ENCODE measurements at regions not wholly inside any gene's neighbourhood (a gene's known extent, or its start where the extent isn't known, plus 50 kb on each side); places are given as distances from the start of the nearest gene placed in this dataset.

DNA sequence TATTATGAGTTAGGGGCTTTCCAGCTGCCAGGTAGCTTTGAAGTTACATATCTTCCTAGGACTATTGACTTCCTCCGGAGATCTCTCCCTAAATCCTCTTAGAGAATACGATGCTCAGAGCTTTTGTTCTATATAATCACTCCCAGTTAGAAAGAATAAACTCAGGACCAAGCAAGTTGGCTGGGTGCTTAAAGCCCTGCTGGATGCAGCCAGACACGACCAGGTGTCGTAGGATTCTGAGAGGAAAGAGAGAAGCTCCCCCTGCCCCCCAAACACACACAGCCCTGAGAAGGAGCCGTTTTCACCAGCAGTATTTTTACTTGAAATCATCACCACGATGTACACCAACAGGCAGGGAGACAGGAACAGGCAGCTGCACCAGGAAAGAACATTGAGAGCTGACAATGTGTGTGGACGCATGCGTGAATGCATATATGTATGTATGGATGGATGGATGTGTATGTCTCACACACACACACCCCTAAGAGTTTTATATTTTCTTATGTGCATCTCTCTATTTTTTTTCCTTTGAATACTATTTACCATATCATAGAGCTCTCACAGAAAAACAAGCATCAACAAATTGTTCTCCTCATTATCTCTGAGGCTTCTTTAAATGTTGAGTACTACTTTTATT, 382.6 kb downstream of the EPHA4 start:
- Histone ChIP-seq H3K4me3 (ENCODE audit: low read depth, low read length, poor library complexity, severe bottlenecking) (no peak overlapping the region), H2AFZ (ENCODE audit: low read length) (no peak overlapping the region), H3K36me3 (ENCODE audit: insufficient read depth, low read length) (no peaks in the 10 kb centered on the region), H3K4me1 (ENCODE audit: insufficient read depth, low read length, severe bottlenecking) (no peaks in the 10 kb centered on the region), H3K4me2 (ENCODE audit: low read length) (no peak overlapping the region), H3K27ac (ENCODE audit: low read depth, low read length, poor library complexity, severe bottlenecking) (no peak overlapping the region), H4K20me1 (ENCODE audit: insufficient read depth, low read length) (no peaks in the 10 kb centered on the region), H3K9me2 (ENCODE audit: low read depth, low read length) (no peaks in the 10 kb centered on the region), H3F3A (ENCODE audit: insufficient read depth, low read length) (no peaks in the 10 kb centered on the region), H3K9me3 (ENCODE audit: low read length) (no peaks in the 10 kb centered on the region), H3K9ac (ENCODE audit: low read length) (no peak overlapping the region), H3K79me2 (ENCODE audit: insufficient read depth, low read length) (no peaks in the 10 kb centered on the region), H3K27me3 (ENCODE audit: insufficient read depth, low read length) (no peaks in the 10 kb centered on the region)
- TF ChIP-seq, protein P1, sequence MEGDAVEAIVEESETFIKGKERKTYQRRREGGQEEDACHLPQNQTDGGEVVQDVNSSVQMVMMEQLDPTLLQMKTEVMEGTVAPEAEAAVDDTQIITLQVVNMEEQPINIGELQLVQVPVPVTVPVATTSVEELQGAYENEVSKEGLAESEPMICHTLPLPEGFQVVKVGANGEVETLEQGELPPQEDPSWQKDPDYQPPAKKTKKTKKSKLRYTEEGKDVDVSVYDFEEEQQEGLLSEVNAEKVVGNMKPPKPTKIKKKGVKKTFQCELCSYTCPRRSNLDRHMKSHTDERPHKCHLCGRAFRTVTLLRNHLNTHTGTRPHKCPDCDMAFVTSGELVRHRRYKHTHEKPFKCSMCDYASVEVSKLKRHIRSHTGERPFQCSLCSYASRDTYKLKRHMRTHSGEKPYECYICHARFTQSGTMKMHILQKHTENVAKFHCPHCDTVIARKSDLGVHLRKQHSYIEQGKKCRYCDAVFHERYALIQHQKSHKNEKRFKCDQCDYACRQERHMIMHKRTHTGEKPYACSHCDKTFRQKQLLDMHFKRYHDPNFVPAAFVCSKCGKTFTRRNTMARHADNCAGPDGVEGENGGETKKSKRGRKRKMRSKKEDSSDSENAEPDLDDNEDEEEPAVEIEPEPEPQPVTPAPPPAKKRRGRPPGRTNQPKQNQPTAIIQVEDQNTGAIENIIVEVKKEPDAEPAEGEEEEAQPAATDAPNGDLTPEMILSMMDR (IDR thresholded peaks at IDR 0.05; ENCODE audit: low read length) = no peak
- TF ChIP-seq EZH2 (IDR thresholded peaks at IDR 0.05; ENCODE audit: borderline replicate concordance, low read length) = no peak

DNA sequence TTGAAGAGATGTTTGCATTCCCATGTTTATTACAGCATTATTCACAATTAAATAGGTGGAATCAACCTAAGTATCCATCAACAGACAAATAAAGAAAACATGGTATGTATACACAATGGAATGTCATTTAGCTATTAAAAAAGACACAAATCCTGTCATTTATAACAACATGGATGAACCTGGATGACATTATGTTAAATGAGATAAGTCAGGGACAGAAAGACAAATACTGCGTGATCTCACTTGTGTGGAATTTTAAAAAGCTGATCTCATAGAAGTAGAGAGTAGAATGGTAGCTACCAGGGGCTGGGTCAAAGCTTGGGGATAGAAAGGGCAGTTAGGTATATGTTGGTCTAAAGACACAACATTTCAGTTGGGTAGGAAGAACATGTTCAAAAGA, 376.3 kb downstream of the EPHA4 start:
- Histone ChIP-seq H3K4me2 (ENCODE audit: low read length) (no peak overlapping the region), H4K20me1 (ENCODE audit: insufficient read depth, low read length) (no peaks in the 10 kb centered on the region), H2AFZ (ENCODE audit: low read length) (no peak overlapping the region), H3K36me3 (ENCODE audit: insufficient read depth, low read length) (no peaks in the 10 kb centered on the region), H3K4me3 (ENCODE audit: low read depth, low read length, poor library complexity, severe bottlenecking) (no peak overlapping the region), H3K27ac (ENCODE audit: low read depth, low read length, poor library complexity, severe bottlenecking) (no peak overlapping the region), H3K9me2 (ENCODE audit: low read depth, low read length) (no peaks in the 10 kb centered on the region), H3K4me1 (ENCODE audit: insufficient read depth, low read length, severe bottlenecking) (no peaks in the 10 kb centered on the region), H3K9me3 (ENCODE audit: low read length) (no peaks in the 10 kb centered on the region), H3K79me2 (ENCODE audit: insufficient read depth, low read length) (no peaks in the 10 kb centered on the region), H3F3A (ENCODE audit: insufficient read depth, low read length) (no peaks in the 10 kb centered on the region), H3K27me3 (ENCODE audit: insufficient read depth, low read length) (no peaks in the 10 kb centered on the region), H3K9ac (ENCODE audit: low read length) (no peak overlapping the region)
- no peak for TF ChIP-seq EZH2 (IDR thresholded peaks at IDR 0.05; ENCODE audit: borderline replicate concordance, low read length)
- TF ChIP-seq, protein P1 (IDR thresholded peaks at IDR 0.05; ENCODE audit: low read length) = no peak

DNA sequence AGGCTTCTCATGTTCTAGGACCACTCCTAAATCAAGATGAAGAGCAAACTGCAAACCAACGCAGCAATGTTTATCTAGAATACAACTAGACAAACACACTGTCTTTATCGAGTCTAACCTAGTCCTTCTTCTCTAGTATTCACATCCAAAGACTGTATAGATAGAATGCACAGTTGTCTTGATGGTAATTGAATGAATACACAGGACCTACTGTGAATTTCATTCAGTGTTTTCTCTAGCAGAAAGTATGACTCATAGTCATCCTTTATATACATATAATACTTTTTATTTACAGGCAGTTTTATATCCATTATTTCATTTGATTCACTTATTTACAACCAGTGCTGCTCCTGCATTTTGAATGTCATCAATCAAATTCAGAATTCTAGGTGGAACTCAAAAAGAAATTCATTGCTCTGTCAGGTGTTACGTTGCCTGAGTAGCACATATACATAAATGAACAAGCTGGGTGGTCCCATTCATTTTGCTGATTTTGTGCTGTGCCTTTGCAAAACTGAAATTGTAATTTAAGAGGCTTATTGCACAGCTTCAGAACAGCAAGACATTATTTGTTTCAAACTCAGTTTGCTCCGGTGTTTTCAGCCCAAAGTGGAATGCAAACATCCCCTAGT, 374.8 kb downstream of the EPHA4 start:
- Histone ChIP-seq H3F3A (ENCODE audit: insufficient read depth, low read length) (no peaks in the 10 kb centered on the region), H3K9ac (ENCODE audit: low read length) (no peak overlapping the region), H3K79me2 (ENCODE audit: insufficient read depth, low read length) (no peaks in the 10 kb centered on the region), H3K9me2 (ENCODE audit: low read depth, low read length) (no peaks in the 10 kb centered on the region), H3K27me3 (ENCODE audit: insufficient read depth, low read length) (no peaks in the 10 kb centered on the region), H3K4me3 (ENCODE audit: low read depth, low read length, poor library complexity, severe bottlenecking) (no peak overlapping the region), H4K20me1 (ENCODE audit: insufficient read depth, low read length) (no peaks in the 10 kb centered on the region), H3K4me2 (ENCODE audit: low read length) (no peak overlapping the region), H3K4me1 (ENCODE audit: insufficient read depth, low read length, severe bottlenecking) (no peaks in the 10 kb centered on the region), H3K27ac (ENCODE audit: low read depth, low read length, poor library complexity, severe bottlenecking) (no peak overlapping the region), H2AFZ (ENCODE audit: low read length) (no peak overlapping the region), H3K9me3 (ENCODE audit: low read length) (no peaks in the 10 kb centered on the region), H3K36me3 (ENCODE audit: insufficient read depth, low read length) (no peaks in the 10 kb centered on the region)
- TF ChIP-seq EZH2 (IDR thresholded peaks at IDR 0.05; ENCODE audit: borderline replicate concordance, low read length) = no peak
- TF ChIP-seq, protein P1 (IDR thresholded peaks at IDR 0.05; ENCODE audit: low read length) = no peak

Data from OCI-LY1 (cell line).